HG03159 (cell line): ENCODE measurements at regions not wholly inside any gene's neighbourhood (a gene's known extent, or its start where the extent isn't known, plus 50 kb on each side); places are given as distances from the start of the nearest gene placed in this dataset.
"Not testable (repeated sequence)": the region's sequence is repeated elsewhere in the genome, so short reads cannot be mapped to it uniquely, and the experiment has no call there.

Experiments used
- ATAC-seq: cut with Tn5 transposase; IDR thresholded peaks from one replicate; pipeline ENCODE4 v1.9.1; 2021; ENCODE audit warnings: mild to moderate bottlenecking, moderate library complexity; ENCODE audit not compliant: unreplicated experiment

GRCh38 chr13:73544175-73544574, 485.4 kb downstream of the KLF5 start:
- ATAC-seq = no peak

GRCh38 chr13:73542446-73542845, 483.6 kb downstream of the KLF5 start:
- ATAC-seq = no peak

GRCh38 chr13:73536865-73537264, 478.1 kb downstream of the KLF5 start:
- no peak for ATAC-seq

GRCh38 chr13:73535341-73535740, 476.5 kb downstream of the KLF5 start:
- ATAC-seq = no peak

GRCh38 chr13:73532987-73533510, 474.2 kb downstream of the KLF5 start:
- ATAC-seq = no peak

- no peak for ATAC-seq
These were observed 473.8 kb downstream of the KLF5 start for GRCh38 chr13:73532582-73532981.

- ATAC-seq = no peak
These were observed 472.2 kb downstream of the KLF5 start for GRCh38 chr13:73531014-73531413.

GRCh38 chr13:73522937-73523336, 464.1 kb downstream of the KLF5 start:
- ATAC-seq = no peak

GRCh38 chr13:73521985-73522524, 463.2 kb downstream of the KLF5 start:
- ATAC-seq = no peak

GRCh38 chr13:73521290-73521624, 462.5 kb downstream of the KLF5 start:
- no peak for ATAC-seq

GRCh38 chr13:73520566-73521289, 461.9 kb downstream of the KLF5 start:
- no peak for ATAC-seq

- ATAC-seq = not testable (repeated sequence)
These were observed 461.3 kb downstream of the KLF5 start for GRCh38 chr13:73520135-73520534.

GRCh38 chr13:73519396-73520116, 460.8 kb downstream of the KLF5 start:
- no peak for ATAC-seq

- ATAC-seq = no peak
These were observed 459.0 kb downstream of the KLF5 start for GRCh38 chr13:73517766-73518165.

- ATAC-seq = no peak
These were observed 457.9 kb downstream of the KLF5 start for GRCh38 chr13:73516731-73517130.

GRCh38 chr13:73514208-73514607, 455.4 kb downstream of the KLF5 start:
- no peak for ATAC-seq

GRCh38 chr13:73513751-73514150, 454.9 kb downstream of the KLF5 start:
- no peak for ATAC-seq

- ATAC-seq = no peak
These were observed 450.0 kb downstream of the KLF5 start for GRCh38 chr13:73508841-73509240.

GRCh38 chr13:73505376-73505890, 446.6 kb downstream of the KLF5 start:
- no peak for ATAC-seq

- ATAC-seq = no peak
These were observed 440.9 kb downstream of the KLF5 start for GRCh38 chr13:73499695-73500094.

- ATAC-seq = no peak
These were observed 438.6 kb downstream of the KLF5 start for GRCh38 chr13:73497430-73497829.

GRCh38 chr13:73496711-73497110, 437.9 kb downstream of the KLF5 start:
- ATAC-seq = no peak
